RWPE1 (cell line): ENCODE measurements at regions not wholly inside any gene's neighbourhood (a gene's known extent, or its start where the extent isn't known, plus 50 kb on each side); places are given as distances from the start of the nearest gene placed in this dataset.

ENCODE experiments used
- CTCF ChIA-PET: fragments of 350-600 bp; sonication (Branson Sonifier 250); formaldehyde crosslinking; extraction: SDS; loops from one replicate; lab custom pipeline; 2021; lab: Yijun Ruan, JAX
- POLR2A ChIA-PET: fragments of 400-600 bp; formaldehyde crosslinking; extraction: SDS; loops from one replicate; lab custom pipeline; 2020; ENCODE audit warnings: antibody characterized with exemption; ENCODE audit not compliant: low non-redundant PET; lab: Yijun Ruan, JAX
- DNase-seq: peaks from one replicate; pipeline ENCODE4 v3.0.0; 2012; ENCODE audit warnings: low spot score
- H3K27ac ChIP-seq: fragments of 450-650 bp; 2 replicates; pipeline ENCODE4 v1.5.1; 2017
- CTCF ChIP-seq: fragments of 450-650 bp; conservative IDR thresholded peaks from 2 replicates; pipeline ENCODE4 v1.5.1; 2017; ENCODE audit warnings: low read depth, mild to moderate bottlenecking

- H3K27ac ChIP-seq = no peak overlapping the region
- ChIA-PET POLR2A (no interaction called here), CTCF (no interaction called here)
- no peak for DNase-seq
- TF ChIP-seq CTCF = no peak
Measured at GRCh38 chr2:20914771-20915170, 91.9 kb upstream of the LDAH start.

- no peak for DNase-seq
- no peak for TF ChIP-seq CTCF
- POLR2A ChIA-PET = no interaction called here
- H3K27ac ChIP-seq = no peak overlapping the region
- CTCF ChIA-PET = interaction anchor here (1.6 kb wide), 1 partner anchor 253 kb away, joined by 3 read pairs; no protein-coding TSS in a partner anchor
Measured at GRCh38 chr2:20914087-20914486, 91.2 kb upstream of the LDAH start.

DNA sequence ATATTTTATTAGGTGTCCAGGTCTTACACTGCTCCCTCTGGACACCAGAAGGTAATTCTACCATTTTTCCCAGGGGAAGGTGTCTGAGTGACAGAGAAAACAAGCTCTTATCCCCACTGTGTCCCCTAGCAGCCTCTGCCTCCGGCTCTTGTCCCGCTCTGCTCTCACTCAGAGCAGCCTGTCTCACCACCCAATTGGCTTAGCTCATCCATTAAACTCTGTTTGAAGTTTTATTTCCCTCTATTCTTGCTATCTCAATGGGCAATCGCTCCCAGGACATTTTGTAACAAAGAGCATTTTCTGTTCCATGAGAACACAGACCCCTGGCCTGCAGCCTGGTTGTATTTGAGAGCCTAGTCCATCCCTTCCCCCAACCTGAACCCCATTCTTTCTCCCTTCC is 90.6 kb upstream of the LDAH start:
- TF ChIP-seq CTCF = no peak
- CTCF ChIA-PET = interaction anchor here (0.6 to 1.6 kb wide), 2 partner anchors 132 to 252 kb away, joined by 3 read pairs; no protein-coding TSS in a partner anchor
- POLR2A ChIA-PET = no interaction called here
- H3K27ac ChIP-seq = no peak overlapping the region
- no peak for DNase-seq

- TF ChIP-seq CTCF = no peak
- ChIA-PET POLR2A (no interaction called here), CTCF (no interaction called here)
- H3K27ac ChIP-seq = no peak overlapping the region
- no peak for DNase-seq
Measured at GRCh38 chr2:20900052-20900636, 77.2 kb upstream of the LDAH start.

DNA sequence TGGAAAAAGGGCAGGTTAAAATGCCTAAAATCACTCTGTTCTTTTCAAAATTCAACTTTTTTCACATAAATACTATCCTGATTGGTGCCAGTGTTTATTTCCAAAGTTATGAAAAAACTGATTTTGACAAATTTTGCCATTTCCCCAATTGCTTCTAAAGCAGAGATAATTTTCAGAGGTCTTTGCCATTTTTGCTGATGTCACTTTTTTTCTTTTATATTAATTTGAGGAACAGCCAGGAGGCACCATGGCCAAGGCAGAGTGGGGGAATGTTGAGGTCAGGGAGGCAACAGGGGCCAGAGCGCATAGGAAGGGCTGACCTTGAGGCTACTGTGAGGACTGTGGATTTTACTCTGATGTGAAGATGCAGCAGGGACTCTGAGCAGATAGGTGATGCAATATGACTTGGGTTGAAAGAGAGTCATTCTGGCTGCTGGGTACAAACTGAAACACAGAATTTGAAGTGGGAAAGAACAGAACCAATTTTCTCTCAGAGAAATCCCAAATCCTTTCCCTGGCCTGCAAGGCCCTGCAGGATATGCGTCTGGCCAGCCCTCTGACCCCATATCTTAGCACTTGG is 75.1 kb upstream of the LDAH start:
- DNase-seq = no peak
- ChIA-PET CTCF (no interaction called here), POLR2A (no interaction called here)
- TF ChIP-seq CTCF = no peak
- no peak overlapping the region for H3K27ac ChIP-seq

DNA sequence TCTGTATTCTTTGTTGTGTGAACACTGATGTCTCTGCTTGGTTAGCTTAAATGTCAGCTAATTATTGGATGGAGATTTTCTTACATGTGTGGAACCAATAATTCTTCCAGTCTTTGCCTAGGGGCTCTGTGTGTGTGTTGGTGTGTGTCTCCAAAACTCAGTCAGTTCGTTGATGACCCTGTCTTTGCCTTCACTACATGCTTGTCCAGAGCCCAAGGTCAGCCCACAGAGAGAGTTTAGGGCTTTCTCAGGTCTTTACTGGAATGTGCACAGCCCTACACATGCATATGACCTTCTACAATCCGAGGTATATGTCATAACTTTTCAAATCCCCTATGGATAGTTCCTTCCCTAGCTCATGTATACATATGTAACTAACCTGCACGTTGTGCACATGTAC is 74.1 kb upstream of the LDAH start:
- ChIA-PET POLR2A (no interaction called here), CTCF (no interaction called here)
- no peak for TF ChIP-seq CTCF
- DNase-seq = no peak
- H3K27ac ChIP-seq = no peak overlapping the region
